HG03097 (cell line): ENCODE measurements at regions not wholly inside any gene's neighbourhood (a gene's known extent, or its start where the extent isn't known, plus 50 kb on each side); places are given as distances from the start of the nearest gene placed in this dataset.
"Not testable (repeated sequence)": the region's sequence is repeated elsewhere in the genome, so short reads cannot be mapped to it uniquely, and the experiment has no call there.

Source experiments
- ATAC-seq: cut with Tn5 transposase; IDR thresholded peaks from one replicate; pipeline ENCODE4 v1.9.1; 2021; ENCODE audit not compliant: unreplicated experiment, low FRiP score

- ATAC-seq, result no peak
Observed at GRCh38 chr18:79579807-79580497, 99.7 kb upstream of the CTDP1 start.

- no peak for ATAC-seq
Observed at GRCh38 chr18:79580498-79581171, 99.0 kb upstream of the CTDP1 start.

GRCh38 chr18:79581406-79581805, 98.2 kb upstream of the CTDP1 start:
- no peak for ATAC-seq

- ATAC-seq, result no peak
Observed at GRCh38 chr18:79581911-79582310, 97.7 kb upstream of the CTDP1 start.

DNA sequence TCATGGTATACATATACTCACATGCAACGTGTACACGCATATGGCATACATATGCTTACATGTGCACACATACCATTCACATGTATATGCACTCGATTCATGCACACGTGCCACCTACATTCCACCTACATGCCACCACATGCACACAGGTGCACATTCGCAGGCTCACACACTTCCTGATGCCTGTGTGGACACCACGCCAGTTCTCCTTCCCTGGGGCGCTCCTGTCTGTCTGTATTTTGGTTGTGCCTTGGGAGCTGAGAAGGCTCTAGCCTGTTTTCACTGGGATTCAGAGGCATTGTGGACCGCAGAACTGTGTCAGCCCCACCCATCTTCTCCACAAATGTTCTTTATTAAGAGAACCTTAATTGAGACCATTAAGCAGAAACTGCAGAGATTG, 96.6 kb upstream of the CTDP1 start:
- ATAC-seq, result no peak

DNA sequence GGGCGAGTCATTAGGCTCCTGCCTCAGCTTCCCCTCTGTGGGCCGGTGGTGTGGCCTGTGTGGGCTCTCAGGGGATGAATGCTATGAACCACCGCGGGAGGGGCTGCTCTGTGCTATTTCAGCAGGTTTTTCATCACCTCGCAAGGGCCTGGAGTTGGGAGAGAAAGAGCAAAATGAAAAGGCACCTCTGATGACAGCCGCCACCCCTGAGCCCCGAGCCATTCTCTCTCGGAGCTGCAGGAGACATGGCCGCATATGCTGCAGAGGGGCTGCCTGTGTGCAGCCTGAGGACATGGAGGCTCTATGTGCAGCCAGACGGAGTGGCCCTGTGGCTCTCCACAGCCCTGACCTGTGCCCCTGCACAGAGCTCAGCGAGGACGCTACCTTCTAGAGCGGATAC, 96.2 kb upstream of the CTDP1 start:
- no peak for ATAC-seq

- no peak for ATAC-seq
Observed at GRCh38 chr18:79583984-79584401, 95.6 kb upstream of the CTDP1 start.

- ATAC-seq, result no peak
Observed at GRCh38 chr18:79584491-79585394, 94.9 kb upstream of the CTDP1 start.

GRCh38 chr18:79585395-79586370, 93.9 kb upstream of the CTDP1 start:
- no peak for ATAC-seq

DNA sequence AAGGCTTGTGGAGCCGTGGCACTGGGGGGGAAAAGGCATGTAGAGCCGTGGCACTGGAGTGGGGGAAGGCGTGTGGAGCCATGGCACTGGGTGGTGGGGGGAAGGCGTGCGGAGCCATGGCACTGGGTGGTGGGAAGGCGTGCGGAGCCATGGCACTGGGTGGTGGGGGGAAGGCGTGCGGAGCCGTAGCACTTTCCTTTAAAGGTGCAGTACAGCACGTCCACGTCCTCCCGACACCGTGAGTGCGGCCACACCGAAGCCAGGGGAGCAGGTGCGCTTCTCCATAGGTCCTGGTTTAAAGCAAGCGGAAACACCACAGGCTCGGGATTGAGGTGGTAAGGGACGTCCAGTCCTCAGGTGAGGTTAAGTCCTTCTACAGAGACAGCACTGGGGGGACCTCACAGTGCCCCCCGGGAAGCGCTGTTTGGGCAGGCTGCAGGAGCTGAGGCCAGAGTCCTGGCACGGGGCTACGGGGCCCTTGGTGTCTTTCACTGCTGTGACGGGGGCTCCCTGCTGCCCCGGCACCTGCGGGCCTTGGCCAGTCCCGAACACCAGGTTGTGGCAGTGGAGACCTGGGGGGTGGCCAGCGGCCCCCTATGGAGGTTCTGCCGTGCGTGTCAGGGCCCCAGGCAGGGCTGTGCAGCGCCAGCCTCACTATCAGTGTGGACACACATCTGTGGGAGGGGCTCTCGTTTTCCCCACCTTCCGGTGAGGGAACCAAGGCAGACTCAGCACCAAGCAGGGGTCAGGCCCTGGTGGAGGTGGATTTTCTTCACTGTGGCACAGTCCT, 93.0 kb upstream of the CTDP1 start:
- no peak for ATAC-seq

DNA sequence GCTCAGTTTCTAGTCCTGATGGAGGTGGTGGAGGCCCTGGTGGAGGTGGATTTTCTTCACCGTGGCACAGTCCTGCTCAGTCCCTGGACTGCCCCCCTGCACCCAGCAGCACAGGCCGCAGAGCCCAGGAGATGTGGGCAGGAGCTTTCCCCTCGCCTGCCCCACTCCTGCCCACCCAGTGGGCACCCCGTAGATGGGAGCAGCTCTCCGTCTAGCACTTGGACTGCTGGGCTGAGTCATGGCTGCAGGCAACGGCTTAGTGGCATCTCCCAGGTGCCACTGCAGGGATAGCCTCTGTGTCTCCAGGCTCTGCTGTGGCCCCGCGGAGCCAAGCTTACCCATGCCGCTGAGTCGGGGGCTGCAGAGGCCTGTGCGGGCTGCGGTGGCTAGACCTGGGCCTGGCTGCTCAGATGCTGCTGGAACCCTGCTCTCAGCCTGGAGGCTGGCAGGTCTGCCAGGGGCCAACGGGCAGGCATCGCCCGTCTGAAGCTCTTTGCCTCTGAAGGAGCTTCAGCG, 92.3 kb upstream of the CTDP1 start:
- no peak for ATAC-seq

- no peak for ATAC-seq
Observed at GRCh38 chr18:79587779-79588635, 91.6 kb upstream of the CTDP1 start.

DNA sequence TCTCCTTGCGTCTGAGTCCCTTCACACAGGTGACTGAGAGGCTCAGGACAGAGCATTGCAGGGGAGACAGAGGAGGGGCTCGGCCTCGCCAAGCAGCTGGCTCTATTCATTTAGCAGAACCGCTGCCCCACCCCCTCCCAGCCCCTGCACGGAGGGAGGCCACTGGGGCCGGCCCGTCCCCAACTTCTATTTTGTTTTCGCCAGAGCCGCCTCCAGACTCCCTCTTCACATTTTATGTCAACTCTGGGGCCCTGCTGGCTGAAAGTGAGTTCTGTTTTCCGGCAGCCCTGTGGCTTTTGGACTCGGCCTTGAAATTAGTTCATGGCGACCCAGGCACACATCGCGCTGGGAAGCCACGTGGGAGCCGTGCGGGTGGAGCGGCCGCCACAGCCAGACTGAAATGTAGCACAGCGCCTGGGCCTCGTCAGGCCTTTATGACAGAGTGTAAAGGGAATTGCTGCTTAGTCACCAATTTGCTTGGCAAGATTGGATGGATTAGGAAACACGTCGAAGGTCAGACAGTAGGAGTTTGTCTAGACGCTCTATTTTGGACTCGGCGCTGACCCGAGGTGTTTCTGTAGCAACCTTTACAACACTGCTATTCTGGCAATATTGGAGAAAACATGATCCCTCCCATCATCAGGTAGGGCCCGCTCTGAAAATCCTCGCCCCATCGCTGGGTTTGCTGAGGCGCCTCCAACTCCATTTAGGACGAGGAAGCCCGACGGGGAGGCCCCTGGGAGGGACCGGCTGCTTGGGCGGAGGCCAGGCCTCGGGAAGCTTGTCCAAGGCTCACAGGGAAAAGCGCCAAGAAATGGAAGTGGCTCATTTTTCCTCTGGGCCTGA, 90.7 kb upstream of the CTDP1 start:
- ATAC-seq, result no peak

DNA sequence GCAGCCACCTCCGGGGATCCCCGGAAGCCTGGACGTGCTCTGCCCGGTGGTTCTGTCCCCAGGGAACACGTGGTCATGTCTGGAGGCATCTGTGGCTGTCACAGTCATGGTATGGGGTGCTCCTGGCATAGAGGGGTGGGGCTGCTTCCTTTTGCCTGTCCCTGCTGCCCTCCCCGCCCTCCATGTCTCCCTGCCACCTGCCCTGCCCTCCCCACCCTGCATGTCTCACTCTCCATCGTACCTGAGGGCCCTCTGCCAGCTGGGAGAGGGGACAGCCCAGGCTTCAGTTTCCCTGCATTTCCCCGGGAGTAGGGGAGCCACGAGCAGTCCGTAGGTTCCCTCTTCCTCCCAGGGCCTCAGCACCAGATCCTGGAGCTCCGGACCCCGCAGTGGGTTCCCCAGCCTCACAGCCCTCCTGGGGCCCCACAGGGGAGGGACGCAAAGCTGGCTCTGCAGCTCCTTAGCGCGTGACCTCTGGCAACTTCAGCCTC, 90.0 kb upstream of the CTDP1 start:
- no peak for ATAC-seq

- ATAC-seq, result no peak
Observed at GRCh38 chr18:79590191-79591031, 89.2 kb upstream of the CTDP1 start.

DNA sequence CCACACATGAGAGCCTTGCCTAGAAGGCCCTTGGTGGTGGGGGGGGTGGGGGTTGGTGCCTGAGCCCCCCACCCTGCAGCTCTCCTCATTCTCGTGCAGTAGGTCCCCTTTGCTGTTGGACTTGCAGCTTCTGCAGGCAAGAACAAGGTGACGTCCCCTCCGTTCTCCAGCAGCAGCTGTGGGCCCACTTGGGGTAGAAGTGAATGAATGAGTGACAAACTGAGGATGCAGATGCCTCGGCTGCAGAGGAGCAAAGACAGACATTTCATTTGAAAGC, 88.6 kb upstream of the CTDP1 start:
- ATAC-seq, result no peak

GRCh38 chr18:79592684-79593083, 86.9 kb upstream of the CTDP1 start:
- not testable (repeated sequence) for ATAC-seq
